Lung (tissue), 11 donors: ENCODE measurements at regions not wholly inside any gene's neighbourhood (a gene's known extent, or its start where the extent isn't known, plus 50 kb on each side); places are given as distances from the start of the nearest gene placed in this dataset.
A peak's percentile ranks its signal among the peaks of the same experiment; 100 is the strongest.
"Not testable (repeated sequence)": the region's sequence is repeated elsewhere in the genome, so short reads cannot be mapped to it uniquely, and the experiment has no call there.

Experiments
- ATAC-seq: fragments of 200-7000 bp; cut with Tn5 transposase; one replicate; pipeline ENCODE4 v1.9.1; 2020; ENCODE audit warnings: moderate number of reproducible peaks; ENCODE audit not compliant: insufficient read depth, low FRiP score
- DNase-seq, 3 donors: peaks; one replicate each; pipeline ENCODE4 v3.0.0-alpha.2; 2013 to 2017
- H3K27ac ChIP-seq, 2 donors: one replicate each; pipeline ENCODE4 v1.5.1; 2013; ENCODE audit warnings: mild to moderate bottlenecking in 2 of 2, moderate library complexity in 2 of 2, control low read depth in 1 of 2, inconsistent platforms in 1 of 2, low read depth in 1 of 2, low read length in 1 of 2
- H3K27me3 ChIP-seq, 3 donors: one replicate each; pipeline ENCODE4 v1.5.1; 2013; ENCODE audit warnings: low read length in 2 of 3; ENCODE audit not compliant: control insufficient read depth in 3 of 3, insufficient read depth in 3 of 3
- H3K36me3 ChIP-seq, 4 donors: one replicate each; pipeline ENCODE4 v1.5.1; 2013; ENCODE audit warnings: low read length in 4 of 4, mild to moderate bottlenecking in 1 of 4, moderate library complexity in 1 of 4; ENCODE audit not compliant: control insufficient read depth in 4 of 4, insufficient read depth in 4 of 4
- H3K4me1 ChIP-seq, 5 donors: one replicate each; pipeline ENCODE4 v1.5.1; 2013; ENCODE audit warnings: low read length in 5 of 5, mild to moderate bottlenecking in 2 of 5, moderate library complexity in 1 of 5; ENCODE audit not compliant: control insufficient read depth in 5 of 5, insufficient read depth in 5 of 5
- H3K4me3 ChIP-seq: one replicate; pipeline ENCODE4 v1.5.1; 2013; ENCODE audit warnings: mild to moderate bottlenecking, control low read depth, moderate library complexity
- H3K9ac ChIP-seq, 2 donors: one replicate each; pipeline ENCODE4 v1.5.1; 2013; ENCODE audit warnings: low read length in 2 of 2, control low read depth in 1 of 2; ENCODE audit not compliant: insufficient read depth in 1 of 2
- H3K9me3 ChIP-seq, 4 donors: one replicate each; pipeline ENCODE4 v1.5.1; 2013; ENCODE audit warnings: low read length in 3 of 4, mild to moderate bottlenecking in 1 of 4, moderate library complexity in 1 of 4; ENCODE audit not compliant: control insufficient read depth in 4 of 4, insufficient read depth in 3 of 4
- CTCF ChIP-seq: IDR thresholded peaks from 2 replicates; pipeline ENCODE4 v1.5.1; 2012; ENCODE audit warnings: mild to moderate bottlenecking; ENCODE audit errors: control extremely low read depth, extremely low read depth
- WGBS, 2 donors: extraction: QIAGEN DNeasy Blood & Tissue Kit; methylation state at CpG; one replicate each; pipeline ENCODE4 v1.1.7; 2013; 5-methylcytosine and 5-hydroxymethylcytosine counted together
- donor health status: control.
- donor health status: control.
- donor health status: Bipolar disorder and iron deficiency.
- donor health status: healthy.
- donor health status: DM: yes; HTN: yes; CAD: no.

- no peak for TF ChIP-seq CTCF
- H3K4me3 ChIP-seq: no peak overlapping the region
- H3K36me3 ChIP-seq: no peaks in the 10 kb centered on the region
- H3K27me3 ChIP-seq: no peaks in the 10 kb centered on the region
- H3K9me3 ChIP-seq: no peaks in the 10 kb centered on the region
- 69 to 74% methylated on average over 6 of the region's 6 CpGs for whole genome bisulfite sequencing, 2 donors
- H3K27ac ChIP-seq: no peak overlapping the region
- no peak overlapping the region for H3K9ac ChIP-seq
- no peaks in the 10 kb centered on the region for H3K4me1 ChIP-seq
- no peak for ATAC-seq
- DNase-seq: no peak
Measured at GRCh38 chr13:96934889-96935489, 59.3 kb downstream of the OXGR1 start.

DNA sequence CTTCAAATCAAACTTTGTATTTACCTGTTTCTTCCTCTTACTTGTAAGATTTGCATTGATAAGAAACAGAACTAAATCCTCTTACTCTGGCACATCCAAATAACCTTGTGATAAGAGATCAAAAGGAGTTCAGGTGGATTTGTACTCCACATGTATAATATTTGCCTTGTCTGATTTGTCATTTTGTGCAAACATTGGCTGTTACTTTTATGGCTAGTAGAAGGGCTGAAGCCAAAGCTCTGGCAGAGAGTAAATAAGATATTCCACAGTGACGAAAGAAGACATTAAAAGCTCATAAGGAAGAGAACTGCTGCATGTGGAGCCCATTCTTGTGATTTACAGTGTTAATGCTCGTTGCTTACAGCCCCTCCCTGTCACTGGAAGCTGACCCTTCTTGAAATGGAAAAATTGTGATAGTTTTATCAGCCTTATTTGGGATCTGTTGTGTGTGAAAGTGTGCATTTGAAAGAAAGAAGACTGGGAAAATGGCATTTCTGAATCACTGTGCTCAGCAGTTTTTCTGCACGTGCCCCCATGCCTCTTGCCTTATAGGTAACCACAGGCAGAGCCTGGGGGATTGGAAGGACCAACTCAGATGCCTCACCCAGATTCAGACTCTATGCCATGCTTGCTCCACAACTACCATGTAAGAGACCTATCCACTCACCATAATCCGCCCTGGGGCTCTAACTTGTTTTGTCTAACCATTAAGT is 68.2 kb downstream of the OXGR1 start:
- ATAC-seq (no peak), DNase-seq (peak in 2 of 3 donors; percentile 16 to 57)
- Histone ChIP-seq H3K4me1 (peaks cover 0 to 9% (median 0%) of the 10 kb centered on the region in 5 donors), H3K4me3 (no peak overlapping the region), H3K9ac (no peak overlapping the region), H3K9me3 (peaks cover 0 to 4% (median 0%) of the 10 kb centered on the region in 4 donors), H3K27ac (no peak overlapping the region), H3K36me3 (no peaks in the 10 kb centered on the region), H3K27me3 (no peaks in the 10 kb centered on the region)
- WGBS, 2 donors: 51 to 67% methylated on average over 4 of the region's 4 CpGs
- no peak for TF ChIP-seq CTCF

DNA sequence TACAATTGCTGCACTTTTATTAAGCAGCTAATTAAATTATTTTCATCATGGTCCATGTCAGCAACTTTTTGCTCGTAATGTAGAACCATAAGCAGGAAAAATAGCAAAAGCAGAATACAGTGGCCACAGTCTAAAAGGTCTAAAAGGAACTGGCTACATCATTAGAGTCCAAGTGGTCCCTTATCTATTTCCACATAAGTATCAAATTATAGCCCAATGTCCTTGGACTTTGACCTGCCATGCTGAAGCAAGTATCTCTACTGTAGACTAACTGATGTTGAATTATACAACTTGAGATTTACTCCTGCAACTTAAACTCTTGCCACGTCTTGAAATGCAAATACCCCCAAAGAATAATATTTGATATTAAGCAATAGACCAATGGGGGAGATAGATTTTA is 68.8 kb downstream of the OXGR1 start:
- Histone ChIP-seq H3K4me3 (no peak overlapping the region), H3K27ac (no peak overlapping the region), H3K9me3 (peaks cover 0 to 4% (median 0%) of the 10 kb centered on the region in 4 donors), H3K4me1 (peaks cover 0 to 9% (median 0%) of the 10 kb centered on the region in 5 donors), H3K9ac (no peak overlapping the region), H3K27me3 (no peaks in the 10 kb centered on the region), H3K36me3 (no peaks in the 10 kb centered on the region)
- TF ChIP-seq CTCF: no peak
- ATAC-seq: no peak
- WGBS, 2 donors: 70 to 77% methylated on average over 2 of the region's 2 CpGs
- no peak for DNase-seq

DNA sequence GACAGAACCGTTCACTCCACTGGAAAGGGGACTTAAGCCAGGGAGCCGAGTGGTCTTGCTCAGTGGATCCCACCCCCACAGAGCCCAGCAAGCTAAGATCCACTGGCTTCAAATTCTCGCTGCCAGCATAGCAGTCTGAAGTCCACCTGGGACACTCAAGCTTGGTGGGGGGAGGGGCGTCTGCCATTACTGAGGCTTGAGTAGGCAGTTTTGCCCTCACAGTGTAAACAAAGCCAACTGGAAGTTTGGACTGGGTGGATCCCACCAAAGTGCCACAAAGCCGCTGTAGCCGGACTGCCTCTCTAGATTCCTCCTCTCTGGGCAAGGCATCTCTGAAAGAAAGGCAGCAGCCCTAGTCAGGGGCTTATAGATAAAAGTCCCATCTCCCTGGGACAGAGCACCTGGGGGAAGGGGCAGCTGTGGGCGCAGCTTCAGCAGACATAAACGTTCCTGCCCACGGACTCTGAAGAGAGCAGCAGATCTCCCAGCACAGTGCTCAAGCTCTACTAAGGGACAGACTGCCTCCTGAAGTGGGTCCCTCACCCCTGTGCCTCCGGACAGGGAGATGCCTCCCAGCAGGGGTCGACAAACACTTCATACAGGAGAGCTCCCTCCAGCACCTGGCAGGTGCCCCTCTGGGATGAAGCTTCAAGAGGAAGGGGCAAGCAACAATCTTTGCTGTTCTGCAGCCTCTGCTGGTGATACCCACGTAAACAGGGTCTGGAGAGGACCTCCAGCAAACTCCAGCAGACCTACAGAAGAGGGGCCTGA is 75.2 kb downstream of the OXGR1 start:
- not testable (repeated sequence) for H3K36me3 ChIP-seq, H3K9ac ChIP-seq, H3K27me3 ChIP-seq, DNase-seq, H3K9me3 ChIP-seq, ATAC-seq, H3K27ac ChIP-seq, H3K4me1 ChIP-seq, H3K4me3 ChIP-seq
- 72 to 86% methylated on average over 12 of the region's 12 CpGs for WGBS, 2 donors
